ENCODE measurements at regions not wholly inside any gene's neighbourhood (a gene's known extent, or its start where the extent isn't known, plus 50 kb on each side); places are given as distances from the start of the nearest gene placed in this dataset.

DNA sequence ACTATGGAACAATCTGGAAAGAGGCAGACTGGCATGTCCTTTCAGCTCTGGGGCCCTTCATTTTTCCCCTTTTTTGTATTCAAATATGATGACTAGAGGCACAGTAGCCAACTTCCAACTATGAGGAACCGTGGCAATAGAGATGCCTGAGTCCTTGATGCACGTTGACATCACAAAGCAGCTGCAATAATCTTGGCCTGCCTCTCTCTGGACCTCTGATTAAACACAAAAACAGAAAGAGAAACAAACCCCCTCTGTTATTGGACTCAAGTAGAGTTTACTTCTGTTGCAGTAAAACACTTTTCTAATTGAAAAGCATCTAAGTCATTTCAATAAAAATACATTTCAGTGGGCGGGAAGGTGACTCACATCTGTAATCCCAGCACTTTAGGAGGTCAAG, 122.2 kb upstream of the GRAMD2B start:
- DNase-seq: no peak

DNA sequence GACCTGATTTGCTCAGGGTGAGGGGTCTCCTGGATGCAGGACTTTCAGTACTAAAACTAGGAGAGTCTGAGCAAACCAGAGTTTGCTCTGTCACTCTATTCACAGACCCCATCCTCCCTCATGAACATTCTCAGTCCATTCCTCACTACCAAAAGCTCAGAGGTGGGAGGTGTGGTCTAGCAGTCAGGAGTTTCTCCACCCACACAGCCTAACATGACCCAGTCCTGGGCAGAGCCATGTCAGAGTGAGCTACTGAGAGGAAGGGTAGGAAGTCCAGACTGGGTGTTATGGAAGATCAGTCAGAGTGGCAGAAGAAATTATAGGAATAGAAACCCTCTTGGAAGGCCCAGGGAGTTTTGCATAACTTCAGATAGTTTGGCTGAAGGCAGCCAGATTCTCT, 113.3 kb upstream of the GRAMD2B start:
- no peak for DNase-seq

DNA sequence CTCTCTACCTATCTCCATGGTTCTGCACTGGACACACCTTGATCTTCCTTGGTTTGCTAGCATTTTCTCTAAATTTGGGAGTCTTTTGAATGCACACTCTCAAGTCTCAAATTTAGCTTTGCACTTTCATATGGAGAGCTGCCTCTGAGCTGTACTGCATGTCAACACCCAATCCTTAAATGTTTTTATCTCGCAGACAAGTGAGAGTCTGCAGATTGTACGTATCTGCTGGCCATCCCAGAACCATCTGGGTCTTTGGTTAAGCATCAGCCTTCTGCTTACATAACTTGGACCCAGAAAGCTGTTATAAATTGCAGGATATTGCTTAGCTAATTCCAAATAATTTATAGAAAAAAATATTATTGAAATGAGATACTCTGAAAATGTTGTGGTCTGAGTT, 111.4 kb upstream of the GRAMD2B start:
- no peak for DNase-seq

DNA sequence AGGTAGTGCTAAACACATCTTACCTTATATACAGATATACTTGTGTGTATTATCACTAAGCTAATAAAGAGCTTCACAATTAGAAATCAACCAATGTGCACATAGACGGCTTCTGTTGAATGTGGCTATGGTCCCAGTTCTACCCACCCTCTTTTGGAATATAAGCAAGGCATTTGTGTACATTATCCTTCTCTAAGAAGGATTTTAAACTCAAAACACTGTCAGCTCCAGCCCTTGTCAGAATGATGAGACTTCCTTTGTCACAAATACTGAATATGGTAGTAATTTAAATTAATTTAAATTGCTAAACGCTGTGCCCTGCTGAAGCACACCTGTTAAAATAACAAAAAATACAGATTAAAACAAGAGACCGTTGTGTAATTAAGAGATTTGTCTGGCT, 107.9 kb upstream of the GRAMD2B start:
- no peak for DNase-seq

DNA sequence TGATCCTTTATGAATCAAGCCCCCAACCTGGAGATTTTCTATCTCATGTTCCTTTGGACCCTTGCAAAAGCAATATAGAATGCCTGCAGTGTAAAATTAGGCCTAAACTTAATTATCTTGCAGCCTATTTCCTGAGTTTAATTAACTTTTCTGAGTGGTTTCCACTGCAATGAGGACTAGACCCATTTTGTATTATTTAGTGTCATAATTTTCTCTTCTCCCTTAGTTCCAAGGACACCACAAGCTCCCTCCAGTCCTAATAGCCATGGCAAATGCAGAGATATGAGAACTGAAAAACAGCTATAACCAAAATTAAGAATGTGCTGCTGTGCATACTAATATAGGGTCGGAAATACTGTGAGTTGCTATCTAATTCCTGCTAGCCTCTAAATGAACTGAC, 90.9 kb upstream of the GRAMD2B start:
- no peak for DNase-seq

DNA sequence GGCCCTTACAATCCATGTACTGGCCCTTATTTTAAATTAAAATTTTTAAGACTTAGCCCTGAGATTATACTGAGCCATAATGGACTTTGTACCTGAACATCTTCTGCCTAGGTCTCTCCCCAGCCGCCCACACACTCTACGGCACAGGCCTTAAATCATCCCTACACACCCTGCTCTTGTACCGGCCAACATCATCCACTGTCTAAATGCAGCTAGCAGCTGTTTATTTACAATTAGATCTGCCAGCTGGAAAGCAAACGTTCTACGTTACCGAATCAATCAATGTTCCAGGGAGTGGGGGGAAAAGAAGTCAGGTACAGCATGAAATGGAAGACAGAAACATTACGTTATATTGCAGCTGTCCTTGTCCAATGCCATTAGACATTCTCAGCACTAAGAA, 88.4 kb upstream of the GRAMD2B start:
- no peak for DNase-seq

DNA sequence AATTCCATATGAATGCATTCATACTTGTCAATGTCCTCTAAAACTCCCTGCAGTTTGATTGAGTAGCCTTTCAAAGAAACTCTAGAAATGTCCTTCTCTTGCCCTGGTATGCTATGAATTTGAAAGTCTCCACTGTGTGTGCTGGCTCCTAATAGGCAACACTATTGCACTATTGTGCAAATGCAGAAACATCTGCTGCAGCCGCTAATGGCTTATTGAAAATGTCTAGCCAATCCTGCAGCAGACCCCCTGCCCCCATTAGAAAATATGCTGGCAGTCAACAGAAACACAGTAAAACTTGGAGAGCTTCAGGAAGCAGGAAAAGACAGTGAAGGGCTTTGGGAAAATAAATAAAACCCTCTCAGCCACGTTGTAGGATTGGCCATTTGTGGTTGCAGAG, 87.3 kb upstream of the GRAMD2B start:
- DNase-seq: no peak

DNA sequence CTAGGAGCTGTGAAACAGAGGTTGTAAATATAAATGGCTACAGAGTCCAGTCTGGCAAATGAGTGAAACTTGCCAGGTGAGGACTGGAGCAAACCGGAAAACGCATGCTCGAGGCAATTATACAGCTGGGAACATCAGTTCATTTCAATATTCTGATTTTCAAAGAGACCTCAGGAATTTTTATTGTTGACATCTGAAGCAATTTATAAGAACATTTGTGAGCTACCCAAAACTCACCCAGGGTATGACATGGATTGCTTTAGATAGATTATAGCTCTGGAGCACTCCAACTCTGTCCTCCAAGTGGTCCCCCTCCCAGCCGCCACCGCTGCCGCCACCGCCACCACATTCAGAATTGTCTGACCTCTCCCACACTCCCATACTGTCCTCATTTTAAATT, 84.6 kb upstream of the GRAMD2B start:
- DNase-seq: no peak

GRCh38 chr5:126339215-126339805, 83.9 kb upstream of the GRAMD2B start:
- peak; percentile 50 for DNase-seq

- DNase-seq: no peak
Measured at GRCh38 chr5:126341906-126342630, 81.1 kb upstream of the GRAMD2B start.

- DNase-seq: no peak
Measured at GRCh38 chr5:126348855-126349635, 74.2 kb upstream of the GRAMD2B start.

GRCh38 chr5:126351153-126351552, 72.1 kb upstream of the GRAMD2B start:
- no peak for DNase-seq

DNA sequence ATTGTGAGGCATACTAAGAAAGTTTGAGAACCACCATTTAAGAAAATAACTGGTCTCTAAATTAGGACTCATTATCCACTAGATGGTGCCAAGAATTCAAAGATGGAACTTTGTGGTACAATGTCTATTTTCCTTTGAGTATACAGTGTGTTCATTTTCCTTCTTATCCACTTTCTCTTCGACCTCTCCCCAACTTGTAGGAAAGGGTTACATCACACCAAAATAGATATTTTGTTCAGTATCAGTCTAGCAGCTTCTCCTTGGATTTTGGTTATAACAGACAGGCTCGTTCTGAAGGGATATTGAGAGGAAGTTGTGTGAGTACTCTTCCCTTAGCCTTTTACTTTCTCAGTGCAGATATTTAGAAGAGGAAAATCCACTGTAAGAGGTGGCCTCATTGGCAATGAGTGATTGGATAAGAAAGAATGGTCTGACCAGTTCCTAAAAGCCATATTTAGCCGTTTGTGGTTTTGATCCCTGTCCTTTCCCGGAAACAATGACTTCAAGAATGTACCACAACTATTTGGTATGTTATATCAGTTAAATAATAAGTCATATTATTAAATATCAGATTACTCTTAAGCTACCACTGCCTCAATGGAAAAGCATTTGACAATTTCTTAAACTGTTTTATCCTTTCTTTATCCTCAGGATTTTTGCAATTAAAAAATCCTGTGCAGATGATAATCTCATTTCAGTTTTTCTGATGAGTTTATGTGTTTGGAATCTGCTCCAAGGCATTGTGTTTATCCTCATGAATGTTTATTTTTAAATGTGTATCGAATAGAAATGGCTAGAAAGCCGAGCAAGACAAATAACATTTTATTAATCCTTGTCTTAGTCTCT, 69.0 kb upstream of the GRAMD2B start:
- DNase-seq: peak; percentile 34

- no peak for DNase-seq
Measured at GRCh38 chr5:126354858-126355731, 68.1 kb upstream of the GRAMD2B start.

- no peak for DNase-seq
Measured at GRCh38 chr5:126355940-126356339, 67.3 kb upstream of the GRAMD2B start.

DNA sequence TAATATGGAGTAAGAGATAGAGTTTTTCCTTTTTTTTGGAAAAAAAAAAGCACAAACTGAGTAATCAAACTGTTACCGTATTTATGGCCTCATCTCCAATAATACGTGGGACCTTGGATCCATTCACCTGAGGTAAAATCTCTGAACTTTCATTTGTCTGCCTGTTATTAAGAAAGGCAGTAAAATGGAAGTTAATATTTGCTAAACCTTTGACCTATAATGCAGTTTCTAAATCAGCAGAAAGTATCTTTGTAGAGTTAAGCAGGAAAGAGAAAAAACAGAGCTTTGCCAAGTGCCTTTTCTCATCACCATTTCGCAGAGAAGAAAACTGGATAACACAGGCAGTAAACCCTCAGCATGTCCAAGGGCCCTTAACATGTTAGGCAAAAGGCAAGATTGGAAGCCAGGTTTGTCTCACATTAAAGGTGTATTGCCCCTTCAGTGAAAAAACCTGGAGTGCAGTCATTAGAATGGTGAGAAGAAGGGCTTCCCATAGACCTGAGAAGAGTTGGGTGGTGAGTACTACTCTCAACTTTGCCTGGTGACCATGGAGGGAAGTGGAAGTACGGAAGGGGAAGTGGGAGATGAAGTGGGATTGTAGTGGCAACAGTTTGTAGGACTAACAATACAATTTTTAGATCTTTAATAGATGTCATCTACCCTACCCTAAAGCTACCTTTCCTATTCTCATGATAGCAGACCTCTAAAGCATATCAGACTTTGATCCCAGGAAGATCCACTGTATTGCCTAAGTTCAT, 65.4 kb upstream of the GRAMD2B start:
- DNase-seq: no peak

DNA sequence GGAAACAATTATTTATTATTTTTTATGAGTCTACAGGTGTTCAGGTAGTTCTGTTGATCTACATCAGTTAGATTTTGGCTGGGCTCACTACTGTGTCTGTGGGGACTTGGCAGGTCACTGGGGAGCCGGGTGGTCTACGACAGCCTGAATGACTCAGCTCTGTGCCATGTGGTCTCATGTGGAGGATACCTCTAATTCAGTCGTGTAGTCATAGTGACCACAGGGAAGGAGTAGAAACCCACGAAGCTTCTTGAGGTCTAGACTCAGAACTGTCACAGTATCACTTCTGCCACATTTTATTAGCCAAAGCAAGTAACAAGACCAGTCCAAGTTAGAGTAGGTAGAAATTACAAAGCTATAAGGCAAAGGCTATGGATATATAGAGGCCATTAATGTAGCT, 64.7 kb upstream of the GRAMD2B start:
- no peak for DNase-seq

DNA sequence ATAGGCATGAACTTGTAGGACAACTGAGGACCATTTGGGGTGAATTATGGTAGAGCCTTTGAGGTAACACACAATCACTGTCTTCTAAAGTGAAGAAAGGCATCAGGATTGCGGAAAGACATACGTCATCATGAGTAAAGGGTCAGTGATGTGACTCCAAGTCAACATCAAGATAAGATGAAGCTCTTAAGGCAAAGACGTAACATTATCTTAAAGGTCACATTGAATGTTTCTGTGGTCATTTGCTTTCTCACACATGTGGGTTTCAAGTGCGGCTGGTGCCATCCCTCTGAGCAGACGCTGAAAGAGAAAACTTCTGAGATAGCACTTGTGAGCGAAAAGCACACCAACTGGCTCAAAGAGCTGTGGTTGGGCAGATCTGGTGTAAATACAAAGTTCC, 63.3 kb upstream of the GRAMD2B start:
- DNase-seq: no peak

GRCh38 chr5:126360467-126360866, 62.7 kb upstream of the GRAMD2B start:
- no peak for DNase-seq

DNA sequence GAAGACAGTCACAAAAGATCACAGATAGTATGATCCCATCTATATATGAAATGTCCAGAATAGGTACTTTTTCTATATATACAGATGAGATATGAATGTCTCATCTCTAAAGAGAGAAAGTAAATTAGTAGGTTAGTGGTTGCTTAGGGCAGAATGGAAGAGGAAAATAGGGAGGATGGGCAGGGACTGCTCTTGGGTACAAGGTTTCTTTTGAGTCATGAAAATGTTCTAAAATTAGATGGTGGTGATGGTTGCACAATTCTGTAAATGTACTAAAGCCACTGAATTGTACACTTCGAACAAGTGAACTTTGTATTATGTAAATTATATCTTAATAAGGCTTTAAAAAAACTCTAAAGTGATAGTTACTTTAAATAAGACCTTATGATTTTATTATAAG, 59.6 kb upstream of the GRAMD2B start:
- no peak for DNase-seq

DNA sequence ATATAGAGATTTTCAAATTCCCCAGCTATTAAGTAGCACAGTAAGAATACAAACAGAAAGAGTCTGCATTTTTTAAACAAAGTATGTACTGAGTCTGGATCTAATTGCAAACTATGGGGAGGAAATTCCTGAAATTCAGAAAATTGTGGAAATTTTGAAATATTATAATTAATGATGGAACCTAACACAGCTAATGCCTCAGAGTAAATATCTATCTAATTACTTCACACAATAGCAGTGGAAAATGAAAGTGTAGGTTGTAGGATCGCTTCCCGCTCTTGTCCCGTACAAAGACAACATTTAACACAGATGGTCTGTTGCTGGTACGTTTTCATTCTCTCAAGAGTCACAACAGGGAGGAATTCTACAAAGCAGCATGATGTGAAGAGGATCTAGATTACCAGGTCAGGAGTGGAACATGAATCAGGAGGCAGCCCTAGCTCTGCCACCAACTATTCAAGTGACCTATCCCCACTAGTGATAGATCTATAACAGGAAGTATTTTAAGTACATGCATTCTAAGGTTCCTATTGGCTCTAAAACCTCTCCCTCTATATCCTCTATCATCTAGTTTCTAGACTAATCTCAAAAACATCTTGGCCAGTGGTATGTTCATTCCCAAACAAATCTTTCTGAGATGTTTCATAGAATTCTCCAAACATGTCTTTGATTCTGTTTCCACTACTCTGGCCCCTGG, 58.9 kb upstream of the GRAMD2B start:
- no peak for DNase-seq

Measured in central memory CD4-positive, alpha-beta T cell (primary cell).